ENCODE measurements at regions not wholly inside any gene's neighbourhood (a gene's known extent, or its start where the extent isn't known, plus 50 kb on each side); places are given as distances from the start of the nearest gene placed in this dataset.

DNA sequence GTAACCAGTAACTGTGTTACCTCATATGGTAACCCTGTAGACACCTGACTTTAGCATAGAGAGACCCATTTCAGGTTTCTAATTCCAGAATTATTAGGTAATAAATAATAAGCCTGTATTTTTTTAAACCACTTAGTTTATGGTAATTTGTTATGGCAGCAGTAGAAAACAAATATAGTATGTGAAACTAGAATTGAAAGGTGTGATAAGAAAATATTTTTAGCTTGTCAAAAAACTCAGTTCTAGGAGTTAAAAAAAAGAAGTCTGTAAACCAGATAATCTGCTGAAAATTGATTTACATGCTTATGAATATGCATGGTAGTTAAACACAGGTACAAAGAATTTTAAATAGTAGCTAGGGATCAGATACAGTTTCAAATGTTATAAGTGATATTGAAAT is 695.0 kb upstream of the GJE1 start:
- H3K9me3 ChIP-seq (ENCODE audit: control insufficient read depth, low read depth, low read length): no peaks in the 10 kb centered on the region
- H3K27me3 ChIP-seq (ENCODE audit: control insufficient read depth, insufficient read depth, low read length): no peaks in the 10 kb centered on the region
- no peak overlapping the region for H3K4me3 ChIP-seq (ENCODE audit: low read length)
- H3K27ac ChIP-seq (ENCODE audit: low read length): no peak overlapping the region
- no peaks in the 10 kb centered on the region for H3K36me3 ChIP-seq (ENCODE audit: control insufficient read depth, insufficient read depth, low read length)
- no peaks in the 10 kb centered on the region for H3K4me1 ChIP-seq (ENCODE audit: control insufficient read depth, insufficient read depth, low read length)
- DNase-seq: no peak

DNA sequence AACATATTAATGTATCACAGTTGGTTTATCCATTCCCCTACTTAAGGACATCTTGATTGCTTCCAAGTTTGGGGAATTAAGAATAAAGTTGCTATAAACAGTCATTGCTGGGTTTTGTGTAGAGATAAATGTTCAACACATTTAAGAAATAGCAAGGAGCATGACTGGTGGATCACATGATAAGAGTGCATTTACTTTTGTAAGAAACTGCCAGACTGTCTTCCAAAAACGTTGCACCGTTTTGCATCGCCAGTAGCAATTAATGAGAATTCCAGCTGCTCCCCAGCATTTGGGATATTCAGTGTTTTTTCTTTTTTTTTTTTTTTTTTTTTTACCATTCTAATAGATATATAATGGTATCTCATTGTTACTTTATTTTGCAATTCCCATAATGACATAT is 695.7 kb upstream of the GJE1 start:
- no peak for DNase-seq
- no peaks in the 10 kb centered on the region for H3K27me3 ChIP-seq (ENCODE audit: control insufficient read depth, insufficient read depth, low read length)
- H3K27ac ChIP-seq (ENCODE audit: low read length): no peak overlapping the region
- H3K9me3 ChIP-seq (ENCODE audit: control insufficient read depth, low read depth, low read length): no peaks in the 10 kb centered on the region
- 85% methylated on average over 3 of the region's 3 CpGs for WGBS (ENCODE audit: insufficient coverage, low lambda C conversion rate)
- H3K36me3 ChIP-seq (ENCODE audit: control insufficient read depth, insufficient read depth, low read length): no peaks in the 10 kb centered on the region
- no peaks in the 10 kb centered on the region for H3K4me1 ChIP-seq (ENCODE audit: control insufficient read depth, insufficient read depth, low read length)
- H3K4me3 ChIP-seq (ENCODE audit: low read length): no peak overlapping the region

DNA sequence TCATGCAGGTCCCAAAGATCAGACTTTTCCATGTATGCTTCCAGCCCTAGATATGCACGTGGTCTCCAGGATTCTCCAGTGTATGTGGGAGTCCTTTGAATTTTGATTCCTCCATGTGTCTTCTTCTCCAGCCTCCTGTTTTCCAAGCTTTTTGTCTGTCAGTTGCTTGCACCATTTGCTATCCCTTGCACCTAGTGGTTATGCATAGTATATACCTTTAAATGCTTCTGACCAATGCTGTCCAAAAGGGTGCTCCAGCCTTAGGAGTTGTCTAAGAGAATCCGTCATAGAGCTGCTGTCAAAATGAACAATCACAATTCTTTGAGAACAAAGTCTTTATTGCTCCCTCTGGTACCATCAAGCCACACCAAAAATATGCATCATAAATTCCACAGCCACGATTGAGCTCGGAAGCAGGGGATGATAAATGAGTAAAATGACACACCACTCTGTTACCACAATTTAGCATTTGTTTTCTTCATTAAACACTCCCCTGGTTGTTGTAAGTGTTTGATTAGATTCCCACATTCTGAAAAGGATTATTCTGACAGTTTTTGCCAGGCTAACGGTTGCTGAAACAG is 706.2 kb upstream of the GJE1 start:
- DNase-seq: no peak
- no peaks in the 10 kb centered on the region for H3K36me3 ChIP-seq (ENCODE audit: control insufficient read depth, insufficient read depth, low read length)
- H3K4me3 ChIP-seq (ENCODE audit: low read length): no peak overlapping the region
- H3K27me3 ChIP-seq (ENCODE audit: control insufficient read depth, insufficient read depth, low read length): no peaks in the 10 kb centered on the region
- 100% methylated on average over 1 of the region's 5 CpGs for WGBS (ENCODE audit: insufficient coverage, low lambda C conversion rate)
- H3K27ac ChIP-seq (ENCODE audit: low read length): no peak overlapping the region
- peaks cover 6% of the 10 kb centered on the region for H3K9me3 ChIP-seq (ENCODE audit: control insufficient read depth, low read depth, low read length)
- no peaks in the 10 kb centered on the region for H3K4me1 ChIP-seq (ENCODE audit: control insufficient read depth, insufficient read depth, low read length)

DNA sequence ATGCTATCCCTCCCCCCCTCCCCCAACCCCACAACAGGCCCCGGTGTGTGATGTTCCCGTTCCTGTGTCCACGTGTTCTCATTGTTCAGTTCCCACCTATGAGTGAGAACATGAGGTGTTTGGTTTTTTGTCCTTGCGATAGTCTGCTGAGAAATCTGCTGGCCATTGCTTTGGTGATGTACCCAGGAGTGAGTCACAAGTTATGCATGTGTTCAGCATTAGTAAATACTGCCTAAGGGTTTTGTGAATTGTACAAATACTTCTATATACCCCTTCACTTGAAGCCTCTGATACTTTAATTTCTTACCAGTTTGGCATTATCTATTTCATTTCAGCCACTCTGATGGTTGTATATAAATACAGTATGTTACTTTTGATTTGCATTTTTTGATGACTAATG is 711.3 kb upstream of the GJE1 start:
- Histone ChIP-seq H3K27ac (ENCODE audit: low read length) (no peak overlapping the region), H3K36me3 (ENCODE audit: control insufficient read depth, insufficient read depth, low read length) (no peaks in the 10 kb centered on the region), H3K9me3 (ENCODE audit: control insufficient read depth, low read depth, low read length) (peaks cover 3% of the 10 kb centered on the region), H3K4me1 (ENCODE audit: control insufficient read depth, insufficient read depth, low read length) (no peaks in the 10 kb centered on the region), H3K27me3 (ENCODE audit: control insufficient read depth, insufficient read depth, low read length) (no peaks in the 10 kb centered on the region), H3K4me3 (ENCODE audit: low read length) (no peak overlapping the region)
- WGBS (ENCODE audit: insufficient coverage, low lambda C conversion rate): no CpG with 5 or more reads among the region's 4 CpGs
- no peak for DNase-seq

DNA sequence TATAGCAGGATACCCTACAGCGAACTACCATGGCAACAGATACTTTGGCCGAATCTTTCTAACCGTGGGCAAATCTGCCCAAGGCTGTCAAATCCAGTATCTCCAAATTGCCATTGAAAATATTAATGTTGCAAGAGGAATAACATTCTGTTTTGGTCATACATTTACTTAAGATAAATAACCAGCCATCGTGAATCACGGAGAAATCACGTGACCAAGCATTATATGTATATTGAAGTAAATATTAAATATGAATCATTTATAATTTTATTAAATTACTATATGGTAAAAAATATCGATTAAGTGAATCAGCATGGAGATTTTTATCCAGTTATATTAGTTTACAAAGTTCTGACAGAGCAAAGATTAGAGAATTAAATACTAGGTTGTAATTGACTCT is 714.6 kb upstream of the GJE1 start:
- WGBS (ENCODE audit: insufficient coverage, low lambda C conversion rate): 95% methylated on average over 5 of the region's 7 CpGs
- no peak for DNase-seq
- peaks cover 3% of the 10 kb centered on the region for H3K9me3 ChIP-seq (ENCODE audit: control insufficient read depth, low read depth, low read length)

DNA sequence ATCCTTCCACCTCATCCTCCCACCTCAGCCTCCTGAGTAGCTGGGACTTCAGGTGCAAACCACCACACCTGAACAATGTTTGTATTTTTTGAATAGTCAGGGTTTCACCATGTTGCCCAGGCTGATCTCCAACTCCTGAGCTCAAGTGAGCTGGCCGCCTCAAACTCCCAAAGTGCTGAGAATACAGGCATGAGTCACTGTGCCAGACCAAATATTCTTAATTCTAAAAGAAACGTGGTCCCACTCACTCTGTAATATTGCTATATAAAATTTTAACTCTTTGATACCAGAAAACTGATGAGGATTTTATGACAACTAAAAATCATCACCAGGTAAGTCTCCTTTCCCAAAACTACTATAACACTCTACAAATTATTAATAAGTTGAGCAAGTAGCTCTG is 716.8 kb upstream of the GJE1 start:
- Histone ChIP-seq H3K9me3 (ENCODE audit: control insufficient read depth, low read depth, low read length) (peaks cover 3% of the 10 kb centered on the region), H3K4me1 (ENCODE audit: control insufficient read depth, insufficient read depth, low read length) (no peaks in the 10 kb centered on the region), H3K27ac (ENCODE audit: low read length) (no peak overlapping the region), H3K4me3 (ENCODE audit: low read length) (no peak overlapping the region), H3K27me3 (ENCODE audit: control insufficient read depth, insufficient read depth, low read length) (no peaks in the 10 kb centered on the region), H3K36me3 (ENCODE audit: control insufficient read depth, insufficient read depth, low read length) (no peaks in the 10 kb centered on the region)
- DNase-seq: no peak
- WGBS (ENCODE audit: insufficient coverage, low lambda C conversion rate): 100% methylated on average over 1 of the region's 2 CpGs

More for the DNA sequence above, 714.6 kb upstream of the GJE1 start:
- Histone ChIP-seq H3K4me1 (ENCODE audit: control insufficient read depth, insufficient read depth, low read length) (no peaks in the 10 kb centered on the region), H3K36me3 (ENCODE audit: control insufficient read depth, insufficient read depth, low read length) (no peaks in the 10 kb centered on the region), H3K27ac (ENCODE audit: low read length) (no peak overlapping the region), H3K4me3 (ENCODE audit: low read length) (no peak overlapping the region), H3K27me3 (ENCODE audit: control insufficient read depth, insufficient read depth, low read length) (no peaks in the 10 kb centered on the region)

DNA sequence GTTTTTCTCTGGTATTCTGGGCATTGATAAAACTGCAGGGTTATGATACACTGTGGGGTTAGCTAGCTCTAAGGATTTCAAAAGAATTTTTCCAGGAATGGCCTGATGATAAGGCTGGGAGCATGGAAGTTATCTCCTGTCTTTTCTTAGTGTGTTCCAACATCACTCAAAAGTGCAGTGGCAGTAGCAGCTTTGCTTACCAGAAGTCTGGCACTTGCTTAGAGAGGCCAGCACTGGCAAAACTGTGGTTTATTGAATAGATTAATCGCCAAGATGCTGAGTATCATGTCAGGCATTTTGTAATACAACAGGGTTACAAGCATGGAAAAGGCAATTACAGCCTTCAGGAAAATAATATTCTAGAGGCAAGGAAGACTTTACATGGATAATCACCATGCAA is 719.5 kb upstream of the GJE1 start:
- WGBS (ENCODE audit: insufficient coverage, low lambda C conversion rate): no CpG with 5 or more reads among the region's 1 CpG
- H3K27me3 ChIP-seq (ENCODE audit: control insufficient read depth, insufficient read depth, low read length): no peaks in the 10 kb centered on the region

DNA sequence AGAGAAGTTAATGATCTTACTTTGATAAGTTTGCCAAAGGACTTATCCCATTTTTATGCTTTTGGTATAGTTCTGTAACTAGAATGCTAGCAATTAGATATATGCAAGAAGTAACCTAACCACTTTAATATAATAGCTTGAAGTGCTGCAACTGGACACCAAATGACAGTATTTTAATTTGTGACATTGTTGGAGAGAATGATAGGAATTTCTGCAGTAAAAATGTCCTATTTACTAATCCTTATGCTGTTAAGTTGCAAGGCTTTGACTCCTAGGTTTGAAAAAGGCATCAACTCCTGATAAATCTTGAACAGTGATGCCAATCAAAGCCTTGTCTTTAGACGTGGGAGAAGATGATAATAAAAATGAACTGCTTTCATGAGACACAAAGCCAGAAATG is 726.0 kb upstream of the GJE1 start:
- no peak overlapping the region for H3K27ac ChIP-seq (ENCODE audit: low read length)
- no peak overlapping the region for H3K4me3 ChIP-seq (ENCODE audit: low read length)
- no peaks in the 10 kb centered on the region for H3K36me3 ChIP-seq (ENCODE audit: control insufficient read depth, insufficient read depth, low read length)
- DNase-seq: no peak
- H3K27me3 ChIP-seq (ENCODE audit: control insufficient read depth, insufficient read depth, low read length): no peaks in the 10 kb centered on the region
- WGBS (ENCODE audit: insufficient coverage, low lambda C conversion rate): 83% methylated on average over 1 of the region's 1 CpG
- H3K4me1 ChIP-seq (ENCODE audit: control insufficient read depth, insufficient read depth, low read length): no peaks in the 10 kb centered on the region
- peaks cover 3% of the 10 kb centered on the region for H3K9me3 ChIP-seq (ENCODE audit: control insufficient read depth, low read depth, low read length)

More for the DNA sequence above, 719.5 kb upstream of the GJE1 start:
- H3K4me1 ChIP-seq (ENCODE audit: control insufficient read depth, insufficient read depth, low read length): no peaks in the 10 kb centered on the region
- DNase-seq: no peak
- H3K36me3 ChIP-seq (ENCODE audit: control insufficient read depth, insufficient read depth, low read length): no peaks in the 10 kb centered on the region
- H3K27ac ChIP-seq (ENCODE audit: low read length): no peak overlapping the region
- H3K9me3 ChIP-seq (ENCODE audit: control insufficient read depth, low read depth, low read length): peaks cover 7% of the 10 kb centered on the region
- H3K4me3 ChIP-seq (ENCODE audit: low read length): no peak overlapping the region

DNA sequence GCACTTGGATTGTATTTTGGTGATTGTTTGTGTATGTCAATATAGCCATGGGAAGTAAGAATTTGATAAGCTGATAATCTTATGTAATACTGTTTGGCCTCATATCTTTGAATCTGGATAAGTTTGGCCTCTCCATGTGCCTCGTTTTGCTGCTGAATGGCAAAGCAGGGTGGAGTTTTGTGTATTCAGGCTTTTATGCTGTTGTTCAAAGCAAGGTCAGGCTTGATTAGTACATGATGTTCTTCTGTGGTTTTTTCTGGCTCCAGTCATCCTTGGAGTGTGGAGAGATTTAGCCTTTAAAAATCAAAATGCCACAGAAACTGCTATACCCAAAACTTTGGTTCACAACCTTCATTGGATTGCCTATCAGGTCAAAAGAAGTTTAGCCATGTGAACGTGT is 728.9 kb upstream of the GJE1 start:
- H3K36me3 ChIP-seq (ENCODE audit: control insufficient read depth, insufficient read depth, low read length): no peaks in the 10 kb centered on the region
- WGBS (ENCODE audit: insufficient coverage, low lambda C conversion rate): no CpG with 5 or more reads among the region's 2 CpGs
- no peaks in the 10 kb centered on the region for H3K4me1 ChIP-seq (ENCODE audit: control insufficient read depth, insufficient read depth, low read length)
- DNase-seq: no peak
- H3K9me3 ChIP-seq (ENCODE audit: control insufficient read depth, low read depth, low read length): no peaks in the 10 kb centered on the region
- no peaks in the 10 kb centered on the region for H3K27me3 ChIP-seq (ENCODE audit: control insufficient read depth, insufficient read depth, low read length)
- H3K27ac ChIP-seq (ENCODE audit: low read length): no peak overlapping the region
- no peak overlapping the region for H3K4me3 ChIP-seq (ENCODE audit: low read length)

DNA sequence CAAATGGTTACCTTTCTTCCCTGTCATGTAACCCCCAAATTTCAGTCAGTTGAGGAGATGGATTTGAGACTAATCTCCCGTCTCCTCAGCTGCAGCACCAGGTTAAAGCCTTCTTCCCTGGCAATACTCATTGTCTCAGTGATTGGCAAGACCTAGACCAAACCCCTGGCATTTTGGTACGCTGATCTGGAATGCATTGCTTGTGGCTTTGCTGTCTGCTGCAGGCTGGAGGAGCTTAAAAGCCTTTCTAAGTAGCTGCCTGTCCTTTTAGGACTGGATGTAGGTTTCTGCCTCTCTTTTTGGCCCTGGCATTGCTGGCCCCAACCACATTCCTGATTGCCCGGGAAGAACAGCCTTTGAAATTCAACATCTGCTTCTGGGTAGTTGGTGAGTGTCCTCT is 729.6 kb upstream of the GJE1 start:
- WGBS (ENCODE audit: insufficient coverage, low lambda C conversion rate): no CpG with 5 or more reads among the region's 3 CpGs
- no peak for DNase-seq
- Histone ChIP-seq H3K4me3 (ENCODE audit: low read length) (no peak overlapping the region), H3K36me3 (ENCODE audit: control insufficient read depth, insufficient read depth, low read length) (no peaks in the 10 kb centered on the region), H3K27me3 (ENCODE audit: control insufficient read depth, insufficient read depth, low read length) (no peaks in the 10 kb centered on the region), H3K9me3 (ENCODE audit: control insufficient read depth, low read depth, low read length) (no peaks in the 10 kb centered on the region), H3K27ac (ENCODE audit: low read length) (no peak overlapping the region), H3K4me1 (ENCODE audit: control insufficient read depth, insufficient read depth, low read length) (no peaks in the 10 kb centered on the region)

DNA sequence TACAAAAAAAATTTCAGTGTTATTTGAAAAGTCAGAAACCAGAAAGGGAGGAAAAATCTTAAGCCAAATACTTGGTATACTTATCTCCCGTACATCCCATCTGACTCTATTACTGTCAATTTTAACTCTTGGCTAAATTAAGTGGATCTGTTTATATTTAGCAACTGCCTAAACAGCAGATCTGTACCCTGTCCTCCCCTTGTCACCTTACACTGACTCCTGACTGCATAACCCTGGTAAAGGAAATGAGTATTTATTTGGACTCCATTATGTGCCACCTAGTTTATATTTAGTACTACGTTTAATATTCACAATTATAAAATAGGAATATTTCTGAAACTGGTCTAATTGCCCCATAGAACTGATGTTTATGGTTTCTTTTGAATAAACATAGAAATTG is 730.2 kb upstream of the GJE1 start:
- DNase-seq: no peak
- H3K36me3 ChIP-seq (ENCODE audit: control insufficient read depth, insufficient read depth, low read length): no peaks in the 10 kb centered on the region
- no peaks in the 10 kb centered on the region for H3K4me1 ChIP-seq (ENCODE audit: control insufficient read depth, insufficient read depth, low read length)
- H3K27me3 ChIP-seq (ENCODE audit: control insufficient read depth, insufficient read depth, low read length): no peaks in the 10 kb centered on the region
- no CpG with 5 or more reads among the region's 2 CpGs for WGBS (ENCODE audit: insufficient coverage, low lambda C conversion rate)
- no peaks in the 10 kb centered on the region for H3K9me3 ChIP-seq (ENCODE audit: control insufficient read depth, low read depth, low read length)
- H3K4me3 ChIP-seq (ENCODE audit: low read length): no peak overlapping the region
- H3K27ac ChIP-seq (ENCODE audit: low read length): no peak overlapping the region

Data from large intestine (tissue), 3 donors.